ENCODE measurements at regions not wholly inside any gene's neighbourhood (a gene's known extent, or its start where the extent isn't known, plus 50 kb on each side); places are given as distances from the start of the nearest gene placed in this dataset.
"Not testable (repeated sequence)": the region's sequence is repeated elsewhere in the genome, so short reads cannot be mapped to it uniquely, and the experiment has no call there.

GRCh38 chr3:106985721-106986120 is 391.5 kb upstream of the CCDC54 start:
- Histone ChIP-seq H3K27me3 (no peaks in the 10 kb centered on the region), H3K4me1 (no peaks in the 10 kb centered on the region), H3K4me3 (replicated peaks in 1 of 3) (no peak overlapping the region), H3K27ac (no peak overlapping the region), H3K9me3 (no peaks in the 10 kb centered on the region), H3K36me3 (no peaks in the 10 kb centered on the region)
- no peak for TF ChIP-seq CTCF (IDR thresholded peaks at IDR 0.05)
- no peak for TF ChIP-seq POLR2A (IDR thresholded peaks at IDR 0.05)
- 91 to 94% methylated on average over 2 of the region's 2 CpGs for WGBS, 2 donors
- intact Hi-C loops (cut with DNase I) = no loop called here
- DNase-seq = no peak

GRCh38 chr3:106998841-106999682 is 378.2 kb upstream of the CCDC54 start:
- H3K4me1 ChIP-seq; H3K4me3 ChIP-seq (replicated peaks in 1 of 3); H3K27ac ChIP-seq; DNase-seq; H3K9me3 ChIP-seq; H3K27me3 ChIP-seq; intact Hi-C loops (cut with DNase I); H3K36me3 ChIP-seq: not testable (repeated sequence)
- WGBS, 2 donors = 91 to 92% methylated on average over 21 of the region's 21 CpGs

GRCh38 chr3:107001635-107002034 is 375.6 kb upstream of the CCDC54 start:
- Histone ChIP-seq H3K36me3 (no peaks in the 10 kb centered on the region), H3K4me3 (replicated peaks in 1 of 3) (no peak overlapping the region), H3K27ac (no peak overlapping the region), H3K27me3 (no peaks in the 10 kb centered on the region), H3K9me3 (no peaks in the 10 kb centered on the region), H3K4me1 (no peaks in the 10 kb centered on the region)
- WGBS, 2 donors = 57 to 67% methylated on average over 2 of the region's 2 CpGs
- DNase-seq = no peak
- no peak for TF ChIP-seq POLR2A (IDR thresholded peaks at IDR 0.05)
- TF ChIP-seq CTCF (IDR thresholded peaks at IDR 0.05) = no peak
- intact Hi-C loops (cut with DNase I) = no loop called here

GRCh38 chr3:107005352-107005751 is 371.9 kb upstream of the CCDC54 start:
- H3K9me3 ChIP-seq; H3K27ac ChIP-seq; H3K27me3 ChIP-seq; H3K4me3 ChIP-seq (replicated peaks in 1 of 3); intact Hi-C loops (cut with DNase I); DNase-seq; H3K36me3 ChIP-seq; H3K4me1 ChIP-seq: not testable (repeated sequence)
- 64 to 67% methylated on average over 4 of the region's 4 CpGs for WGBS, 2 donors

GRCh38 chr3:107008213-107008612 is 369.0 kb upstream of the CCDC54 start:
- WGBS, 2 donors = 87 to 94% methylated on average over 1 of the region's 1 CpG
- intact Hi-C loops (cut with DNase I) = no loop called here
- H3K4me1 ChIP-seq = no peaks in the 10 kb centered on the region
- no peak for DNase-seq
- H3K27ac ChIP-seq = no peak overlapping the region
- H3K9me3 ChIP-seq = no peaks in the 10 kb centered on the region
- H3K36me3 ChIP-seq = no peaks in the 10 kb centered on the region
- H3K4me3 ChIP-seq (replicated peaks in 1 of 3) = no peak overlapping the region
- TF ChIP-seq CTCF (IDR thresholded peaks at IDR 0.05) = no peak
- TF ChIP-seq POLR2A (IDR thresholded peaks at IDR 0.05) = no peak
- no peaks in the 10 kb centered on the region for H3K27me3 ChIP-seq

GRCh38 chr3:107013641-107014040 is 363.6 kb upstream of the CCDC54 start:
- Histone ChIP-seq H3K27me3 (no peaks in the 10 kb centered on the region), H3K4me1 (no peaks in the 10 kb centered on the region), H3K4me3 (replicated peaks in 1 of 3) (no peak overlapping the region), H3K36me3 (no peaks in the 10 kb centered on the region), H3K9me3 (no peaks in the 10 kb centered on the region), H3K27ac (no peak overlapping the region)
- DNase-seq = no peak
- intact Hi-C loops (cut with DNase I) = no loop called here
- WGBS, 2 donors = 87 to 91% methylated on average over 1 of the region's 1 CpG
- TF ChIP-seq CTCF (IDR thresholded peaks at IDR 0.05) = no peak
- no peak for TF ChIP-seq POLR2A (IDR thresholded peaks at IDR 0.05)
